Non-pigmented ciliary epithelial cell (primary cell): ENCODE measurements at regions not wholly inside any gene's neighbourhood (a gene's known extent, or its start where the extent isn't known, plus 50 kb on each side); places are given as distances from the start of the nearest gene placed in this dataset.
A peak's percentile ranks its signal among the peaks of the same experiment; 100 is the strongest.
"Not testable (repeated sequence)": the region's sequence is repeated elsewhere in the genome, so short reads cannot be mapped to it uniquely, and the experiment has no call there.

ENCODE experiments used
- DNase-seq: peaks from one replicate; pipeline ENCODE4 v3.0.0-alpha.2; 2010; ENCODE audit warnings: low read depth

GRCh38 chr3:130800829-130801228, 54.2 kb upstream of the PIK3R4 start:
- no peak for DNase-seq

DNA sequence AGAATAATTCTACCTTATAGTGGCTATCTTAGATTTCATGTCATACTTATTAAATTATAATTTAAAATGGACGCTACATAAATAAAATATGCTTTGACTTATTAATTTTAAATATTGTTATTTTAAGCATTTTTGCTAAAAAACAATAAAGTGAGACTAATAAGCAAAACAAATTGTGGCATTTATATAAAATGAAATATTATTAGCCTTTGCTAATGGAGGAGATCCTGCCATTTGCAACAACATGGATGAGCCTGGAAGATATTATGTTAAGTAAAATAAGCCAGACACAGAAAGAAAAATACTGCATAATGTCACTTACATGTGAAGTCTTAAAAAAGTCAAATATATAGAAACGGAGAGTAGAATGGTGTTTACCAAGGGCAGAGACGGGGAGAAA, 54.8 kb upstream of the PIK3R4 start:
- DNase-seq: no peak

DNA sequence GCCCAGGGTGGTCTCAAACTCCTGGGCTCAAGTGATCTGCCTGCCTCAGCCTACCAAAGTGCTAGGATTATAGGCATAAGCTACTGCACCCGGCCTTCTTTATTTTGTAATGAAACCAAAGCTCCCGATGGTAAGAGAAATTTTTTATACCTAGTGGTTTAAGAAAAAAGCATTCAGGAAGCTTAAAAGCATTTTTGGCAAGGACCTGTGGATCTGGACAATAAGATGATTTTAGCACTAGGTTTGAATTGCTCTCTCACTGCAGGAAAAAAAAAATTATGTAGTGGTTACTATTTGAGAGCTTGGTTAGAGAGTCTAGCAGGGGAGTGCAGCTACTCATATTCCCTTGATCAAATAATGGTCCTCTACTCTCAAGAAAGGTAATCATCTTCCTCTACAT, 64.9 kb upstream of the PIK3R4 start:
- DNase-seq: no peak

DNA sequence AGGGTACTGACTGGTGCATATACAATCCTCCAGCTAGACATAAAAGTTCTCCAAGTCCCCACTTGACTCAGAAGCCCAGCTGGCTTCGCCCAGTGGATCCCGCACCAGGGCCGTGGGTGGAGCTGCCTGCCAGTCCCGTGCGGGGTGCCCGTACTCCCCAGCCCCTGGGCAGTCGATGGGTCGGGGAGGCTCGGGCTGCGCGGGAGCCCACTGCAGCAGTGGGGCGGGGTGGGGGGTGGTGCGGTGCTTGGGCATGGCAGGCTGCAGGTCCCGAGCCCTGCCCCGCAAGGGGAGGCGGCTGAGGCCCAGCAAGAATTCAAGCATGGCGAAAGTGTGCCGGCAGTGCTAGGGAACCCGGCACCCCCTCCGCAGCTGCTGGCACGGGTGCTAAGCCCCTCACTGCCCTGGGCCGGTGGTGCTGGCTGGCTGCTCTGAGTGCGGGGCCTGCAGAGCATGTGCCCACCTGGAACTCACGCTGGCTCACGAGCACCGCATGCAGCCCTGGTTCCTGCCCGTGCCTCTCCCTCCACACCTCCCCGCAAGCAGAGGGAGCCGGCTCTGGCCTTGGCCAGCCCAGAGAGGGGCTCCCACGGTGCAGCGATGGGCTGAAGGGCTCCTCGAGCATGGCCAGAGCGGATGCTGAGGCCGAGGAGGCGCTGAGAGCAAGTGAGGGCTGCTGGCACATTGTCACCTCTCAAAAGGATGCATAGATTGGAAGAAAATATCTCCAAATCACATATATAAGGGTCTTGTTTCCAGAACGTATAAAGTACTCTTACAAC, 68.3 kb upstream of the PIK3R4 start:
- no peak for DNase-seq

DNA sequence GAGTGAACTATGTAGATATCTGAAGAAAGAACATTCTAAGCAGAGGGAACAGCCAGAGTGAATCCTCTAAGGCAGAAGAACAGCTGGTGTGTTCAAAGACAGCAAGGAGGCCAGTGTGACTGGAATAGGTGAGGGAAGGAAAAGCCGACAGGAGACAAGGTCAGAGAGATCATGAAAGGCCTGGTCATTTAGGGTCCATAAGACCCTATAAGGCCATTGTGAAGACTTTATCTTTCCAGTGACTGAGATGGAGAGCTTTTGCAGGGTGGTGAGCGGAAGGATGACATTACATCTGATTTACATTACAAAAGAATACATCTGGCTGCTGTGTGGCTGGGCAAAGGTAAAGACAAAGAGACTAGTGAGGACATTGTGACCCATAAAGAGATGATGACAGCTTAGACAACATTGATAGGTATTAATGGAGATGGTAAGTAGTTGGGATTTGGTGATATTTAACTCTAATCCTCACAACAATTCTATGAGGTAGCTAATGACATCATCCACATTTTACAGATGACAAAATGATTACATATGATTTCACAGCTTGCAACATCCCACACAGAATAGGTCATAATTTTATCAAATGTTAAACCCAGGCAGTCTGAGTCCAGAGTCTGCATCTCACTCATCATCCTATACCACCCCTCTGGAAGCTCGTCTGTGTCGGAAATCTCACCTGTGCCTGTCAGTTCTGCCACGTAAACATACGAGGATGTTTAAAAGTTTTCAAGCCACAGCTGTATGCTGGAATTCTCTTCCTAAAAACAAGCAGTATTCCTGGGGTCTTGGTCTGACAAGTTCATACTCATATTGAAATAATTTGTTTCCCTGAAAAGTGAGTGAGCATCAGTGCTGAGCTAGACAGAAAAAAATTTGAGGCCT, 70.2 kb upstream of the PIK3R4 start:
- no peak for DNase-seq

DNA sequence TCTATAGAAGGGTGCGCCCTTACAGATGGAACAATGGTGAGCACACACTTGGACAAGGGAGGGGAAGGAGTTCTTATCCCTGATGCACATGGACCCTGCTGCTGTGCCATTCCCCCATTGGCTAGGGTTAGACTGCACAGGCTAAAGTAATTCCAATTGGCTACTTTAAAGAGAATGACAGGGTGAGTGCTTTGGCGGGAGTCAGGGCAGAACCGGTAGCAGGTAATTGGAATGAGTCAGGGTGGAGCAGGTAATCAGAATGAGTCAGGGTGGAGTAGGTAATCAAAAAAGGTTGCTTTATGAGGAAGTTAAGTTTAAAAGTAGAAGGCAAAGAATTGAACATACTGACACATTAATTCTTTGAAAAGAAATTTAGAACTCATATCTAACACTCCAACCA, 71.4 kb upstream of the PIK3R4 start:
- not testable (repeated sequence) for DNase-seq

DNA sequence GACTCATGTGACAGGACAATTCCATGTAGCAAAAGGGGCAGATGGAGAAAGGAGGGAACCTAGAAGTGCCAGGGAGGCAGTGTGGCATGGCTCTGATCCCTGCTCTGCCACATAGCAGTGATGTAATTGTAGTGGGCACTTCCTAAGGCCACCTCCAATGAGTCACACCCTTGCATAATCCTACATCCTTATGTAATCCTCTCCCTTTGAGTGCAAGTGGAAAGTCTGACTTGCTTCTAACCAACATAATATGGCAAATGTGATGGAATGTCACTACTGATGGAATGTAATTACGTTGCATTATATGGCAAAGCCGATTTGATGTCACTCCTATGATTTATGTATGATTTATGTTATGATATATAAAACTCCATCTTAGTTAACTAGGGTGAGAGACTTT, 72.9 kb upstream of the ATP2C1 start:
- peak; percentile 24 for DNase-seq

DNA sequence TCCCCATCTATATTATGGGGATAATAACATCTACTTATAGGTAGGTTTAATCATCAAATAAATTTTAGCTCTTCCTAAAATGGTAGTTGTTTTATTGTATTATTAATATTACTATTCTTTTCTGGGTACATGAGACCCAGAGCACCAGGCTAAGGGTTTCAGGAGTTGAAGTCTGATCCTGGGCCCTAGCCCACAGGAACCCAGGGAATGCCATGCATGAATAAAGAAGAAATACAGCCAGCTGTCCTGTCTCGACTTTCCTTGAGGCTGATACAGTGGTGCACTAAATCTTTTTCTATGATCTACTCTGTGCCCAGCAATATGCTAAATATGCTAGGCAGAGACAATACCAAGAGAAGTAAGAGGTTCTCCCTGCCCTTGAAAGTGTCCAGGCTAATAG, 72.1 kb upstream of the ATP2C1 start:
- no peak for DNase-seq

DNA sequence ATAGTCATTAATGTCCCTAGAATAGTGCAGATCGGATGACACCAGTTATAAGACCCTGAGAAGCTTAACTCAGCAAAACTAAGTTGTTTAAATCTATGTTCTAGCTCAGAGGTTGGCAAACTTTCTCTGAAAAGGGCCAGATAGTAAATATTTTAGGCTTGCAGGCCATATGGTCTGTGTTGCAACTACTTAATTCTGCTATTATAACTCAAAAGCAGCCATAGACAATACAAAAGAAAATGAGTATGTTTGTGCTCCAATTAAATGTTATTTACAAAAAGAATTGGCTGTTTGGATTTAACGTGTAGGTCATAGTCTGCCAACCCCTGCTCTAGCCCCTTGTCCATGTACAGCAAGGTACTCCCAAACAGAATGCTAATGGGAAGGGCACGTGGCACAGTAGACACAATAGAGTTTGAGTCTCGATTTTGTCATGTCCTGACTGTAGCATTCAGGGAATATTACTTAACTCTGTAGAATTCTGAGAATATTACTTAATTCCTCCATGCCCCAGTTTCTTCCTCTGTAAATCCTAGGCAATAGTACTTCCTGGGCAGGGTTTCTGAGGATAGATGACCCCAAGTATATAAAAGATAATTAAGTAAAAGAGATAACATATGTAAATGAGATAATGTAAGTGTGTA, 70.5 kb upstream of the ATP2C1 start:
- DNase-seq: no peak

GRCh38 chr3:130823996-130824395, 69.9 kb upstream of the ATP2C1 start:
- DNase-seq: no peak

- DNase-seq: no peak
Observed at GRCh38 chr3:130825762-130826299, 68.1 kb upstream of the ATP2C1 start.

GRCh38 chr3:130826516-130827182, 67.2 kb upstream of the ATP2C1 start:
- no peak for DNase-seq

DNA sequence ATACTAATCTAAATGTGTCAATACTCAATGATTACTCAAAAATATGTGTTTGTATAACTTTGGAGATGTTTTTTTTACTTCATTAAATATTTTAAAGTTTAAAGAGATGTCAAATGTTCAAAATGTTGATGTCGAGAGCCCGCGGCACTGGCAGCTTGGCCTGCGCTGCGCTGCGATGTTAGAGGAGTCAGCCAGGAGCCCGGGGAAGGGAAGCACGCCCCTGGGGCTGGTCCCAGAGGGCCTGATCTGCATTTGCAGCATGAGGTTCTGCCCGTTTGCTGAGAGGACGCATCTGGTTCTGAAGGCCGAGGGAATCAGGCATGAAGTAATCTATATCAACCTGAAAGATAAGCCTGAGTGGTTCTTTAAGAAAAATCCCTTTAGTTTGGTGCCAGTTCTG, 66.4 kb upstream of the ATP2C1 start:
- no peak for DNase-seq

- DNase-seq: no peak
Observed at GRCh38 chr3:130828948-130829947, 64.6 kb upstream of the ATP2C1 start.

- no peak for DNase-seq
Observed at GRCh38 chr3:130831719-130832400, 62.0 kb upstream of the ATP2C1 start.

DNA sequence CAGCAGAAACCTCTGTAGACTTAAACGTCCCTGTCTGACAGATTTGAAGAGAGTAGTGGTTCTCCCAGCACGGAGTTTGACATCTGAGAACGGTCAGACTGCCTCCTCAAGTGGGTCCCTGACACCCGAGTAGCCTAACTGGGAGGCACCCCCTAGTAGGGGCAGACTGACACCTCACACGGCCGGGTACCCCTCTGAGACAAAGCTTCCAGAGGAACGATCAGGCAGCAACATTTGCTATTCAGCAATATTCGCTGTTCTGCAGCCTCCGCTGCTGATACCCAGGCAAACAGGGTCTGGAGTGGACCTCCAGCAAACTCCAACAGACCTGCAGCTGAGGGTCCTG, 61.5 kb upstream of the ATP2C1 start:
- DNase-seq: not testable (repeated sequence)

- no peak for DNase-seq
Observed at GRCh38 chr3:130834476-130834875, 59.4 kb upstream of the ATP2C1 start.

GRCh38 chr3:130835483-130835882, 58.4 kb upstream of the ATP2C1 start:
- no peak for DNase-seq

DNA sequence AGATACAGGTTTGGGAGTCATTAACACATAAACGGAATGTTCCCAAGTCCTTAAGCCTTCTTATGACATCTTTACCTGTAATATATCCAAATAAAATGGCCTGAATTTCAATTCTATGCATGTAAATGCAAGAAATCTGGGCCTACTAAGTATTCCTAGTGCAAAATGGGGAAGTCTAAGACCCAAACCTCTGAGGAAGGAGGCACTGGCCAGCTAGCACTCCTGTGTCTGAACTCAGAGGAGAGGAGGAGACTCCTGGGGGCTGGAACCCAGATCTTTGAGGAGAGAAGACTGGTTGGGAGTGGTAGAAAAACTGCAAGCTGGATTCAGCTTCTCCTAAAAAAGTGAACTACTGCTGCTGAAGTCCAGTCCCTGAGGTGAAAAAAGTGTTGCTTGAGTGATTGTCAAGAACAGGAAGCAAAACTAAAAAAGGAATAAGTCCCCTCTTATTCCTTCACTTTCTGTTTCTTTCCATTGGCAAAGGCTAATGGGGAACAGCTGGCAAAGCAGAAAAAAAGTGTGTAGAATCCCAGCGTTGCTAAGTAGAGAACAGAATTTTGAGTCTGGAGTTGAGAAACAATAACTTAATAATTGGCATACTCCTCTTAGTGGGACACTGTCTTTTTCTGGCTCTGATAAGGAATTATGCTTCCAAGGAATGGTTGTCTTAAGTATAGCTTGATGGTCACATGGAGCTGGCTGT, 54.8 kb upstream of the ATP2C1 start:
- DNase-seq: no peak

DNA sequence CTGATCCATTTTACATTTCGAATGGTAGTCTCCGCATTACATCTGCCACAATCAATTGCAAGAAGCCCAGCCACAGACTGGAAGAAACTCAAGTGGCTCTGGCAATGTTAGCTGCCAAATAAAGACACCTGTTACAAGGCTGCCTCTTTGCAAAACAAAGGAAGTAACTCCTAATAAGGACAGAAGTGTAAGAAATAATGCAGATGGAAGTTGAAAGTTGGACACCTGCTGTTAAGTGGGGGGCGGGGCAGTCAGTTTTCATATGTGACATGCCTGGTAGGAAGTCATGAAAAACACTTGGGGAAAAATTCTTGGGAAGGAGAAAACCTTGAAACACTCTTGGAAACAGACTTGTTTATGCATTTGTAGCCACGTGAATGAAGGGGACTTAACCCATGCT, 54.1 kb upstream of the ATP2C1 start:
- no peak for DNase-seq
